ES-I3 (cell line): ENCODE measurements at regions not wholly inside any gene's neighbourhood (a gene's known extent, or its start where the extent isn't known, plus 50 kb on each side); places are given as distances from the start of the nearest gene placed in this dataset.
"Not testable (repeated sequence)": the region's sequence is repeated elsewhere in the genome, so short reads cannot be mapped to it uniquely, and the experiment has no call there.

Experiments used
- H3K36me3 ChIP-seq: 2 replicates; pipeline ENCODE4 v1.6.1; 2013; ENCODE audit warnings: mild to moderate bottlenecking, low read length, control low read depth, moderate library complexity; ENCODE audit not compliant: insufficient read depth
- H3K4me1 ChIP-seq: 2 replicates; pipeline ENCODE4 v1.6.1; 2013; ENCODE audit warnings: mild to moderate bottlenecking, control low read depth, low read length; ENCODE audit not compliant: insufficient read depth
- H3K9ac ChIP-seq: 2 replicates; pipeline ENCODE4 v1.6.1; 2013; ENCODE audit warnings: low read depth, mild to moderate bottlenecking, low read length, moderate library complexity
- H3K9me3 ChIP-seq: 2 replicates; pipeline ENCODE4 v1.6.1; 2013; ENCODE audit warnings: mild to moderate bottlenecking, low read length, moderate library complexity; ENCODE audit not compliant: control insufficient read depth, insufficient read depth

GRCh38 chr2:187610450-187610849 lies 56.2 kb upstream of the TFPI start:
- H3K4me1 ChIP-seq, H3K9ac ChIP-seq, H3K36me3 ChIP-seq, H3K9me3 ChIP-seq: not testable (repeated sequence)

- peaks cover 23% of the 10 kb centered on the region for H3K4me1 ChIP-seq
- H3K9ac ChIP-seq: no peak overlapping the region
- no peaks in the 10 kb centered on the region for H3K36me3 ChIP-seq
- H3K9me3 ChIP-seq: no peaks in the 10 kb centered on the region
Measured at GRCh38 chr2:187612857-187613256, 58.6 kb upstream of the TFPI start.

- H3K9me3 ChIP-seq: no peaks in the 10 kb centered on the region
- H3K36me3 ChIP-seq: no peaks in the 10 kb centered on the region
- no peak overlapping the region for H3K9ac ChIP-seq
- H3K4me1 ChIP-seq: peaks cover 42% of the 10 kb centered on the region
Measured at GRCh38 chr2:187614756-187615155, 60.5 kb upstream of the TFPI start.

GRCh38 chr2:187615364-187615763 lies 61.1 kb upstream of the TFPI start:
- Histone ChIP-seq H3K4me1 (peaks cover 44% of the 10 kb centered on the region), H3K9ac (no peak overlapping the region), H3K36me3 (no peaks in the 10 kb centered on the region), H3K9me3 (no peaks in the 10 kb centered on the region)

- H3K9me3 ChIP-seq: no peaks in the 10 kb centered on the region
- peaks cover 46% of the 10 kb centered on the region for H3K4me1 ChIP-seq
- H3K36me3 ChIP-seq: no peaks in the 10 kb centered on the region
- no peak overlapping the region for H3K9ac ChIP-seq
Measured at GRCh38 chr2:187615902-187616301, 61.7 kb upstream of the TFPI start.

GRCh38 chr2:187617120-187617519 lies 62.9 kb upstream of the TFPI start:
- H3K9me3 ChIP-seq: no peaks in the 10 kb centered on the region
- peaks cover 46% of the 10 kb centered on the region for H3K4me1 ChIP-seq
- H3K36me3 ChIP-seq: no peaks in the 10 kb centered on the region
- H3K9ac ChIP-seq: no peak overlapping the region

- Histone ChIP-seq H3K9me3 (no peaks in the 10 kb centered on the region), H3K9ac (no peak overlapping the region), H3K4me1 (peaks cover 46% of the 10 kb centered on the region), H3K36me3 (no peaks in the 10 kb centered on the region)
Measured at GRCh38 chr2:187617905-187618304, 63.7 kb upstream of the TFPI start.

- Histone ChIP-seq H3K4me1 (peaks cover 46% of the 10 kb centered on the region), H3K9me3 (no peaks in the 10 kb centered on the region), H3K9ac (peak overlapping the region; percentile 15; the same call in 1 of the 2 replicates), H3K36me3 (no peaks in the 10 kb centered on the region)
Measured at GRCh38 chr2:187618813-187619212, 64.6 kb upstream of the TFPI start.

GRCh38 chr2:187627153-187627552 lies 72.9 kb upstream of the TFPI start:
- H3K36me3 ChIP-seq: no peaks in the 10 kb centered on the region
- H3K4me1 ChIP-seq: peaks cover 6% of the 10 kb centered on the region; the same call in 1 of the 2 replicates
- no peak overlapping the region for H3K9ac ChIP-seq
- peaks cover 12% of the 10 kb centered on the region for H3K9me3 ChIP-seq

- not testable (repeated sequence) for H3K9me3 ChIP-seq, H3K36me3 ChIP-seq, H3K4me1 ChIP-seq, H3K9ac ChIP-seq
Measured at GRCh38 chr2:187636731-187637391, 82.6 kb upstream of the TFPI start.

- H3K9me3 ChIP-seq, H3K36me3 ChIP-seq, H3K9ac ChIP-seq, H3K4me1 ChIP-seq: not testable (repeated sequence)
Measured at GRCh38 chr2:187637392-187637740, 83.1 kb upstream of the TFPI start.

- not testable (repeated sequence) for H3K9ac ChIP-seq, H3K9me3 ChIP-seq
Measured at GRCh38 chr2:187637771-187638170, 83.5 kb upstream of the TFPI start.

GRCh38 chr2:187638840-187639239 lies 84.6 kb upstream of the TFPI start:
- Histone ChIP-seq H3K36me3 (no peaks in the 10 kb centered on the region), H3K4me1 (no peaks in the 10 kb centered on the region), H3K9ac (no peak overlapping the region), H3K9me3 (peaks cover 9% of the 10 kb centered on the region; the same call in 1 of the 2 replicates)

More at GRCh38 chr2:187637771-187638170, 83.5 kb upstream of the TFPI start:
- H3K36me3 ChIP-seq, H3K4me1 ChIP-seq: not testable (repeated sequence)

- H3K9me3 ChIP-seq: peaks cover 9% of the 10 kb centered on the region; the same call in 1 of the 2 replicates
- H3K36me3 ChIP-seq: no peaks in the 10 kb centered on the region
- H3K4me1 ChIP-seq: no peaks in the 10 kb centered on the region
- H3K9ac ChIP-seq: no peak overlapping the region
Measured at GRCh38 chr2:187640926-187641510, 86.8 kb upstream of the TFPI start.

GRCh38 chr2:187642498-187642897 lies 88.3 kb upstream of the TFPI start:
- Histone ChIP-seq H3K9ac (no peak overlapping the region), H3K4me1 (no peaks in the 10 kb centered on the region), H3K36me3 (no peaks in the 10 kb centered on the region), H3K9me3 (peaks cover 9% of the 10 kb centered on the region; the same call in 1 of the 2 replicates)
